ENCODE measurements at regions not wholly inside any gene's neighbourhood (a gene's known extent, or its start where the extent isn't known, plus 50 kb on each side); places are given as distances from the start of the nearest gene placed in this dataset.

GRCh38 chr10:113333313-113333712 is 219.5 kb upstream of the HABP2 start:
- H3K27me3 ChIP-seq = no peaks in the 10 kb centered on the region

GRCh38 chr10:113335592-113335991 is 217.3 kb upstream of the HABP2 start:
- H4K20me1 ChIP-seq = no peaks in the 10 kb centered on the region
- peaks cover 8% of the 10 kb centered on the region for H3K4me1 ChIP-seq
- no peaks in the 10 kb centered on the region for H3K36me3 ChIP-seq
- TF ChIP-seq Cebpa-rat (IDR thresholded peaks at IDR 0.05) = no peak
- H3K9ac ChIP-seq = no peak overlapping the region
- H3K27me3 ChIP-seq = no peaks in the 10 kb centered on the region
- H3K4me2 ChIP-seq = no peak overlapping the region
- no peak overlapping the region for H3K27ac ChIP-seq
- peaks cover 11% of the 10 kb centered on the region; the same call in 1 of the 2 replicates for H3K9me3 ChIP-seq
- H3K4me3 ChIP-seq = no peak overlapping the region

More at GRCh38 chr10:113333313-113333712, 219.5 kb upstream of the HABP2 start:
- Histone ChIP-seq H3K9me3 (peaks cover 11% of the 10 kb centered on the region; the same call in 1 of the 2 replicates), H3K4me2 (no peak overlapping the region), H3K4me3 (no peak overlapping the region), H3K4me1 (peaks cover 13% of the 10 kb centered on the region), H3K9ac (no peak overlapping the region), H3K36me3 (no peaks in the 10 kb centered on the region), H4K20me1 (no peaks in the 10 kb centered on the region), H3K27ac (no peak overlapping the region)
- TF ChIP-seq Cebpa-rat (IDR thresholded peaks at IDR 0.05) = no peak

GRCh38 chr10:113336549-113337130 is 216.2 kb upstream of the HABP2 start:
- Histone ChIP-seq H3K9ac (no peak overlapping the region), H3K27ac (no peak overlapping the region), H3K4me3 (no peak overlapping the region), H3K27me3 (no peaks in the 10 kb centered on the region), H3K36me3 (no peaks in the 10 kb centered on the region), H4K20me1 (no peaks in the 10 kb centered on the region), H3K9me3 (peaks cover 11% of the 10 kb centered on the region; the same call in 1 of the 2 replicates), H3K4me2 (no peak overlapping the region), H3K4me1 (peaks cover 2% of the 10 kb centered on the region)
- no peak for TF ChIP-seq Cebpa-rat (IDR thresholded peaks at IDR 0.05)

- Histone ChIP-seq H3K9ac (no peak overlapping the region), H4K20me1 (no peaks in the 10 kb centered on the region), H3K4me2 (no peak overlapping the region), H3K36me3 (no peaks in the 10 kb centered on the region), H3K4me3 (no peak overlapping the region), H3K27ac (no peak overlapping the region), H3K27me3 (no peaks in the 10 kb centered on the region), H3K4me1 (no peaks in the 10 kb centered on the region), H3K9me3 (peaks cover 11% of the 10 kb centered on the region; the same call in 1 of the 2 replicates)
- TF ChIP-seq Cebpa-rat (IDR thresholded peaks at IDR 0.05) = no peak
Observed at GRCh38 chr10:113337142-113337541, 215.7 kb upstream of the HABP2 start.

GRCh38 chr10:113339121-113339520 is 213.7 kb upstream of the HABP2 start:
- Histone ChIP-seq H3K27ac (no peak overlapping the region), H3K4me3 (no peak overlapping the region), H3K4me1 (no peaks in the 10 kb centered on the region), H3K4me2 (no peak overlapping the region), H3K9ac (no peak overlapping the region), H4K20me1 (no peaks in the 10 kb centered on the region), H3K27me3 (no peaks in the 10 kb centered on the region), H3K9me3 (peaks cover 3% of the 10 kb centered on the region; the same call in 1 of the 2 replicates), H3K36me3 (no peaks in the 10 kb centered on the region)
- no peak for TF ChIP-seq Cebpa-rat (IDR thresholded peaks at IDR 0.05)

GRCh38 chr10:113340282-113340681 is 212.6 kb upstream of the HABP2 start:
- no peak overlapping the region for H3K27ac ChIP-seq
- no peaks in the 10 kb centered on the region for H3K4me1 ChIP-seq
- no peak overlapping the region for H3K9ac ChIP-seq
- no peaks in the 10 kb centered on the region for H3K9me3 ChIP-seq
- no peaks in the 10 kb centered on the region for H3K36me3 ChIP-seq
- no peak overlapping the region for H3K4me3 ChIP-seq
- H3K4me2 ChIP-seq = no peak overlapping the region
- H3K27me3 ChIP-seq = no peaks in the 10 kb centered on the region
- no peaks in the 10 kb centered on the region for H4K20me1 ChIP-seq
- no peak for TF ChIP-seq Cebpa-rat (IDR thresholded peaks at IDR 0.05)

- H3K27ac ChIP-seq = no peak overlapping the region
- H3K4me1 ChIP-seq = no peaks in the 10 kb centered on the region
- no peaks in the 10 kb centered on the region for H3K36me3 ChIP-seq
- no peak for TF ChIP-seq Cebpa-rat (IDR thresholded peaks at IDR 0.05)
- no peak overlapping the region for H3K9ac ChIP-seq
- H3K27me3 ChIP-seq = no peaks in the 10 kb centered on the region
- H3K9me3 ChIP-seq = no peaks in the 10 kb centered on the region
- no peak overlapping the region for H3K4me2 ChIP-seq
- no peaks in the 10 kb centered on the region for H4K20me1 ChIP-seq
- no peak overlapping the region for H3K4me3 ChIP-seq
Observed at GRCh38 chr10:113341138-113341537, 211.7 kb upstream of the HABP2 start.

GRCh38 chr10:113345826-113346624 is 206.8 kb upstream of the HABP2 start:
- Histone ChIP-seq H3K4me3 (no peak overlapping the region), H3K9ac (no peak overlapping the region), H3K36me3 (no peaks in the 10 kb centered on the region), H3K4me1 (no peaks in the 10 kb centered on the region), H3K9me3 (peaks cover 3% of the 10 kb centered on the region; the same call in 1 of the 2 replicates), H3K27ac (no peak overlapping the region), H4K20me1 (no peaks in the 10 kb centered on the region), H3K4me2 (no peak overlapping the region), H3K27me3 (no peaks in the 10 kb centered on the region)
- TF ChIP-seq Cebpa-rat (IDR thresholded peaks at IDR 0.05) = no peak

GRCh38 chr10:113347508-113347907 is 205.3 kb upstream of the HABP2 start:
- no peak for TF ChIP-seq Cebpa-rat (IDR thresholded peaks at IDR 0.05)
- no peaks in the 10 kb centered on the region for H3K4me1 ChIP-seq
- H3K27me3 ChIP-seq = no peaks in the 10 kb centered on the region
- H3K9ac ChIP-seq = no peak overlapping the region
- H3K4me2 ChIP-seq = no peak overlapping the region
- no peak overlapping the region for H3K27ac ChIP-seq
- peaks cover 3% of the 10 kb centered on the region; the same call in 1 of the 2 replicates for H3K9me3 ChIP-seq
- no peaks in the 10 kb centered on the region for H4K20me1 ChIP-seq
- H3K36me3 ChIP-seq = no peaks in the 10 kb centered on the region
- H3K4me3 ChIP-seq = no peak overlapping the region

GRCh38 chr10:113348694-113349093 is 204.2 kb upstream of the HABP2 start:
- Histone ChIP-seq H3K9ac (no peak overlapping the region), H3K4me2 (no peak overlapping the region), H3K27me3 (no peaks in the 10 kb centered on the region), H3K4me3 (no peak overlapping the region), H3K9me3 (peaks cover 3% of the 10 kb centered on the region; the same call in 1 of the 2 replicates), H3K4me1 (no peaks in the 10 kb centered on the region), H4K20me1 (no peaks in the 10 kb centered on the region), H3K27ac (no peak overlapping the region), H3K36me3 (no peaks in the 10 kb centered on the region)
- no peak for TF ChIP-seq Cebpa-rat (IDR thresholded peaks at IDR 0.05)

Data from BLaER1 (cell line).